ENCODE measurements at regions not wholly inside any gene's neighbourhood (a gene's known extent, or its start where the extent isn't known, plus 50 kb on each side); places are given as distances from the start of the nearest gene placed in this dataset.

- Histone ChIP-seq H3K23ac (ENCODE audit: low read depth, low read length) (no peak overlapping the region), H3K56ac (ENCODE audit: extremely low read depth, insufficient read depth, low read length) (no peak overlapping the region), H3K4me2 (ENCODE audit: low read depth, low read length) (no peak overlapping the region), H3K9me3 (ENCODE audit: control insufficient read depth, insufficient read depth, low read length) (peaks cover 2% of the 10 kb centered on the region), H3K4ac (ENCODE audit: low read depth, low read length) (no peak overlapping the region), H4K8ac (ENCODE audit: low read depth in 2 of 2, low read length in 2 of 2) (no peak overlapping the region), H4K20me1 (ENCODE audit: insufficient read depth, low read length) (no peaks in the 10 kb centered on the region), H2AK9ac (replicated peaks; ENCODE audit: low read depth, low read length, poor library complexity) (no peak overlapping the region), H2BK15ac (ENCODE audit: low read depth, low read length) (no peak overlapping the region), H3K4me3 (ENCODE audit: insufficient read depth, low read depth, low read length) (no peak overlapping the region), H4K5ac (ENCODE audit: low read depth, low read length) (no peak overlapping the region), H3K27ac (ENCODE audit: insufficient read depth, low read length) (no peak overlapping the region), H3K79me1 (ENCODE audit: low read depth in 1 of 2, low read length in 2 of 2) (no peaks in the 10 kb centered on the region), H2AK5ac (ENCODE audit: low read depth, low read length) (no peak overlapping the region), H3K27me3 (ENCODE audit: control insufficient read depth, insufficient read depth, low read length) (no peaks in the 10 kb centered on the region), H3K4me1 (ENCODE audit: control insufficient read depth, insufficient read depth, low read length) (no peaks in the 10 kb centered on the region), H2BK5ac (ENCODE audit: low read depth, low read length, poor library complexity, severe bottlenecking) (no peak overlapping the region), H3K14ac (replicated peaks; ENCODE audit: low read depth, low read length) (no peak overlapping the region), H2AFZ (replicated peaks; ENCODE audit: low read length, poor library complexity) (no peak overlapping the region), H2BK120ac (ENCODE audit: low read depth, low read length) (no peak overlapping the region), H3K18ac (ENCODE audit: low read depth, low read length) (no peak overlapping the region), H4K91ac (ENCODE audit: insufficient read depth, low read depth, low read length) (no peak overlapping the region), H2BK20ac (ENCODE audit: low read depth, low read length) (no peak overlapping the region), H3K36me3 (ENCODE audit: control insufficient read depth, insufficient read depth, low read length) (no peaks in the 10 kb centered on the region), H3K9ac (ENCODE audit: low read depth, low read length) (no peak overlapping the region), H3K9me1 (ENCODE audit: insufficient read depth, low read length) (no peaks in the 10 kb centered on the region)
- ATAC-seq (ENCODE audit: low read depth) (no peak), DNase-seq (no peak)
- no TSS peak for BruUV-seq (replicated peaks)
- dilution Hi-C loops (cut with HindIII; ENCODE audit: low sequenced_read_pairs, unreplicated experiment) = no loop called here
- POLR2A ChIA-PET (ENCODE audit: unreplicated experiment) = no interaction called here
- TF ChIP-seq CHD1 (IDR thresholded peaks at IDR 0.05; ENCODE audit: low read depth, low read length) (no peak), MAFK (IDR thresholded peaks at IDR 0.05; ENCODE audit: low read depth, low read length) (no peak), NFE2L2 (IDR thresholded peaks at IDR 0.05; ENCODE audit: low read depth, low read length) (no peak), RAD21 (IDR thresholded peaks at IDR 0.05; ENCODE audit: low read length) (no peak), USF2 (IDR thresholded peaks at IDR 0.05; ENCODE audit: low read depth, low read length) (no peak), CEBPB (IDR thresholded peaks at IDR 0.05; ENCODE audit: low read depth, low read length) (no peak), RCOR1 (IDR thresholded peaks at IDR 0.05; ENCODE audit: insufficient replicate concordance, low read length) (no peak), MAZ (IDR thresholded peaks at IDR 0.05; ENCODE audit: borderline replicate concordance, low read depth, low read length) (no peak), POLR2A (IDR thresholded peaks at IDR 0.05; ENCODE audit: low read depth, low read length) (no peak)
- in situ Hi-C loops (cut with MboI; ENCODE audit: low sequenced_read_pairs) = no loop called here
- CTCF ChIA-PET = no interaction called here
- intact Hi-C loops (cut with micrococcal nuclease) = no loop called here
Measured at GRCh38 chr1:213929398-213929797, 58.4 kb upstream of the PROX1 start.

Measured in IMR-90 (cell line).